RPMI8226 (cell line): ENCODE measurements at regions not wholly inside any gene's neighbourhood (a gene's known extent, or its start where the extent isn't known, plus 50 kb on each side); places are given as distances from the start of the nearest gene placed in this dataset.

Experiments
- DNase-seq: peaks from one replicate; pipeline ENCODE4 v3.0.0-alpha.2; 2015

GRCh38 chr3:22236490-22237270, 485.7 kb upstream of the ZNF385D start:
- DNase-seq: peak; percentile 31

DNA sequence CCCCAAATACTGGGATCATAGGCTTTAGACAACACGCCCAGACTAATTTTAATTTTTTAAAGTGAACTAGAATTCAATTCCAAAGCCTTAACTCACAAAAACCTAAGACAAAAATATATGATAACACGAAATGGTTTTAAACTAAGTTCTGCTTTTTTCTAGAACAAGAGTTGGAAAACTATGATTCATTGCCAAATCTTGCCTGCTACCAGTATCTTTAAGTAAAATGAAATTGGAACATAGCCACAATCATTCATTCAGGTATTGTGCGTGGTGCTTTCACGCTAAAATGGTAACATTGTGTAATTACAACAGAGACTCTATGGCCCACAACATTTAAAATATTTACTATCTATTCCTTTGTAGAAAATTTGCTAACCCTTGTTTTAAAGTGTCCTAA, 488.0 kb upstream of the ZNF385D start:
- DNase-seq: no peak

DNA sequence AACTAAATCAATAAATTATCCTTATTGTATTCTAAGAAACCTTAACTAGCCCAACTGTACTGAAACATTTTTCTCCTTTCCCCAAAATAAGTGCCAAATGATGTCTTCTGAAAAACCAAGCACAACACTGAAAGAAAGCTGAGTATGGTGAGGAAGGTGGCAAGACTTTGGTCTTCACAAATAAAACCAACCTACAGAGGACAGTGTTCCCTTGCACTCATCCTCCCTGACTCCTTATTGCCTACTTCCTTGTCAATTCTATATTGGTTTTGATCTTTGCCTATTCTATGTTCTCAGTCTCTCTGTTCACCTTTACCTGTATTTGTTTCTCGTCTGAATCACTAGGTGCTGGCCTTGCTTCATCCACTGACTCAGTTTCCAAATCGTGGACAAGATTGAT, 490.1 kb upstream of the ZNF385D start:
- no peak for DNase-seq

- no peak for DNase-seq
These were observed 493.9 kb upstream of the ZNF385D start for GRCh38 chr3:22244761-22245521.

DNA sequence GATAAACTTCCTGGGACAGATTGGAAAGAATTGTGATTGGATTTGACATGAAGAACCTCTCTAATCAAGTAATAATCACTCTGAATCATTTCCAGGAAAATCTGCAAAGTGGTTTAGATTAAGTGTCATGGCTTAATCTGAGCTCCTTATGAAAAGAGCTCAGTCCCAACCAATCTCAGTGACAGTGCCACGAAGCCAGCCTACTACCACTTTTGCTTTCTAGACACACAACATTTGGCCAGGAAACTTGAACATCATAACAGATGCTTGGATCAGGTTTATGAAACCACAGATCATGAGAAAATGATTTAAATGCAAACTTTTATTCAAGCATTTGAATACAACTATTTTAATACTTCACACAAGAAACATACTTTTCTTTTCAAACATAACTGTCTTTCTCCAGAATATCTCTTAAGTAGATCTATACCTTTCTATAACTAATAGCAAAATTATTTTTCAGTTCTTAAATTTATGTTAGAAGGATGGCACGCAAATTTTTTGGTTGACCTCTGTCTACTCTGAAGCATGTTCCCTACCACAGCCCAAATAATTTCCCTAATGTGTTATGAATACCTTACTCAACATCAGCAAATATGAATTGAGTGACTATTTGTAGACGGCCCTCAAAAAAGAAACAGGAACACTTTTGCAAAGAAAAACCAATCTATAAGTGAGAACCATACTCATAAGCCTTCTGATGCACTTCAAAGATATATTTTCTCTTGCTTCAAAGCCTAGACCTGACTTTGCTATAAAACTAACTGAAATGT, 495.0 kb upstream of the ZNF385D start:
- DNase-seq: no peak

GRCh38 chr3:22249658-22250057, 498.6 kb upstream of the ZNF385D start:
- no peak for DNase-seq

DNA sequence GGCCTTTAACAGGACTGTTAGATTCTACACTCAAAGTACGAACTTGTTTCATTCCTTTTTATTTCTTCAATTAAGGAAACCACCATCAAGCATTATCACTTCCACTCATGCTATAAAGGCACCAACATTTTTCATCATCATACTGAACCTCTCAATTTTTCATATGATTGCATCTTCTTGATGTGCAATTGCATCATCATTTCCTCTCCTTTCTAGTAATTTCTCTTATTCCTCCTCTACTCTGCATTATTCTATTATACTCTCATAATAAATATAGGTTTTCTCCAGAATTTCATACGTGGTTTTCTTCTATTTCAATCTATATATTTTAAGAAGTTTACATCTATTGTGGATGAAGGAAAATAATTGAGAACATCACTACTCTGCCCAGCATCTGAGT, 506.2 kb upstream of the ZNF385D start:
- DNase-seq: no peak

DNA sequence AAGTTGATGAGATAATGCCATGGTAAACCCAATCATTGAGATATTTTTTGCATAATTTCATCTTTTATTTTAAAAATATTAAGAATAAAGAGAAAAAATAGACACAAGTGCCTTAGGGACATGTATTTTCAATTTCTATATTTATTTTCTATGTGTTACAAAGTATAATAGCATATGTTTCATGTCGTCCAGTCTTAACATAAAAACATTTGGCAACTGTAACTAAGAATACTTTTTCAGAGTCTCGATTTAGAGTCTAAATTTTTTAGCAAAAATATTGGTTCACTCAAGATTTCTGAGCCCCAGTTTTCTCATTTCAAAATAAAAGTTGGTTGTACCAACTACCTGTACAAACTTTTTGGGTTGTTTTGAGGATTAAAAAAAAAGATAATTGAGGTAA, 511.4 kb upstream of the ZNF385D start:
- DNase-seq: no peak

GRCh38 chr3:22263042-22263441, 512.0 kb upstream of the ZNF385D start:
- DNase-seq: no peak

DNA sequence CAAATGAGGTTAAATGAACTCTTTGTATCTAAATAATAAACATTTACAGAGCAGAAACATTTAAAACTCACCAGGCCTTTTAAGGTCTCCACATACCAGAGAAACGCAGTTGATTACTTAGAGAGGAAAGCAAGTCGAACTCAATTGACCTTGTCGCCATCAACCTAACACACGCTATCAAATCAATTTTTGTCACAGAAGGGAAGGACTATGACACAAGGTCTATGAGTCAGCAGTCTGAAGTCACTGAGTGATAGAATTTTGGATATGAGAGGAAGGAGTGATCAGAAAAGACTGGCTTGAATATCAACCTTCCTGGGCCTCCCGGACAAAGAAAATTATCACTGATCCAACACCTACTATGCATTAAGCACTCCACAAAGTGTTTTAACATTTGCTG, 514.4 kb upstream of the ZNF385D start:
- no peak for DNase-seq

GRCh38 chr3:22269831-22270230, 518.8 kb upstream of the ZNF385D start:
- DNase-seq: no peak

DNA sequence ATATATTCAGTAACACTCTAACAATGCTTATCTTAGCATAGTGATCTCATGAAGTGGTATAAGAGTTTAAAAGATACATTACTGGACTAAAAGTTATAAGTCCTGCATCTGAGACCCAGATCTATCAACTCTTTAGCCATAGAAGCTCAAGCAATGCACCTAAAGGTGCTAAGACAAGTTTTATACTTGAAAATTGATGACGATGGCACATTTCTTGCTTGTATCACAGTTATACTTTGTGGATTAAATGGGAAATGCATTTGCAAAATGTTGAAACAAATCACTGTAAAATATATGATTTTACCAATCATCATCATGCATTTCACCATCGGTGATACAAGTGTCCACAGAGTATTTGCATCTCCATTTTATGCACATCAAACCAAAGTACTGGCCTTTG, 525.3 kb upstream of the ZNF385D start:
- DNase-seq: no peak

- DNase-seq: no peak
These were observed 533.5 kb upstream of the ZNF385D start for GRCh38 chr3:22284559-22284958.

GRCh38 chr3:22288756-22289155, 537.7 kb upstream of the ZNF385D start:
- no peak for DNase-seq

- DNase-seq: no peak
These were observed 541.7 kb upstream of the ZNF385D start for GRCh38 chr3:22292681-22293080.

DNA sequence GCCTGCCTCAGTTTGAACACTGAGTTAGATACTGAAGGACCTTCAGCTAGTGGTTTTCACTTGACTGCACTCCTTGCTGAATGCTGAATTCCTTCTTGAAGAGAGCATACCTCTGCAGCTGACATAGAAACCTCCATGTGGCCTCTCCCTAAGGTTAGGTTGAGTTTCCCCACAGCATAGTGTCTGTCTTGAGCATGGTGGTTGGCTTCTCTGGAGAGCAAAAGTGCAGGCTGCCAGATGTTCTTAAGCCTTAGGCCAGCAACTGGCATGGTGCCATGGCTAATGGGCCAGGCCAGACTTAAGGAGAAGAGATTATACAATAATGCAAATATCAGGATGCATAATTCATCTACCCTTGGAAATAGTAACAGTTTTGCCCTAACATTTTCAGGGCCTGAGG, 545.6 kb upstream of the ZNF385D start:
- peak; percentile 46 for DNase-seq

- no peak for DNase-seq
These were observed 546.4 kb upstream of the ZNF385D start for GRCh38 chr3:22297436-22297835.

- no peak for DNase-seq
These were observed 555.4 kb upstream of the ZNF385D start for GRCh38 chr3:22306454-22306853.

DNA sequence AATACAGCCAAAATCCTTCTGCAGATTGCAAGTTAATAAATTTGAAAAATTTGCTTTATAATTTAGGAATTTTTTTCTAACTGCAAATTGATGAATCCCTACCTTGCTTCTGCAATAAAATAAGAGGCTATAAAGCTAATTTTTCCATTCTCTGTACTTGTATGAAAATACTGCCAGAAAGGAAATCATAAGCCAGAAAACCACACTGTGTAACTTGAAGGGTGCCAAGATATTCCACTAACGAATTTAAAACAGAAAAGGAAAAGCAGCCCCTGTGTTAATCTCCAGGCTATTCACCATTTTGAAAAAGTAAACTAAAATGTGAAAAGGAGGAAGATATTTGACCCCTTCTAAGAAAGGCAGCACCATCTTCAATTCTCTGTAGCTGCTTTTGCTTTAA, 557.9 kb upstream of the ZNF385D start:
- DNase-seq: no peak

DNA sequence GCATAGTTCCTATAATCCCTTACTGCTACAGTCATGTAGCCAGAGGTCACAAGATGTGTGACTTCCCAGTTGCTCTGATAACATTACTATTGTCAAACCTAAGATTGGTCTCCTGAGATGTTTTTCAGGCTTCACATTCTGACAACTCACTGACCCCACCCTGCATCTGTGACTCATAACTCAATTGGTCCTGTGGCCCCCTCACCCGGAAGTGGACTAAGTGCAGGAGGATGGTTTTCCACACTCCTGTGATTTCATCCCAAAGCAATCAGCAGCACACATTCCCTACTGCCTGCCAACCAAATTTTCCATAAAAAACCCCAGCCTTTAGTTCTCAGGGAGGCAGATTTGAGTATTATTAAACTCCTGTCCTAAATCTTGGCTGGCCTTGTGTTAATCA, 564.9 kb upstream of the ZNF385D start:
- no peak for DNase-seq

GRCh38 chr3:22318325-22318724, 567.3 kb upstream of the ZNF385D start:
- DNase-seq: no peak

- no peak for DNase-seq
These were observed 568.4 kb upstream of the ZNF385D start for GRCh38 chr3:22319446-22319845.

DNA sequence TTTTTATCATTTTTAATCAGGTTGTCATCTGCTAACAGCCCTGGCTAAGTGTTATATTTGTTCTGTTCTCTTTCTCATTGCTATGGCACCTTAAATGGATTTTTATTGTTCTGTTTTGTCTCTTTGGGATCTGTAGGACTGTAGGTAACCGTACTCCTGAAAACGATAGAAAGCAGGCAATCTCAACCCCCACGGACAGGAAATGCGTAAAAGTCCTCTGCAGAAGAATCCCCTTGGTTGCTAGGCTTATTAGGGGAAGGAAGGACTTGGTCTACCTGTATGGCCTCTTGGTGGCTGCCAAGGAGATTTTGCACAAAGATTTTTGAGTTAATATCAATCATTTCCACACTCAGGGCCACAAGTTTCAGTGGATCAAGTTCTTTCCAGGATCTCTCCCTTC, 571.9 kb upstream of the ZNF385D start:
- DNase-seq: no peak

DNA sequence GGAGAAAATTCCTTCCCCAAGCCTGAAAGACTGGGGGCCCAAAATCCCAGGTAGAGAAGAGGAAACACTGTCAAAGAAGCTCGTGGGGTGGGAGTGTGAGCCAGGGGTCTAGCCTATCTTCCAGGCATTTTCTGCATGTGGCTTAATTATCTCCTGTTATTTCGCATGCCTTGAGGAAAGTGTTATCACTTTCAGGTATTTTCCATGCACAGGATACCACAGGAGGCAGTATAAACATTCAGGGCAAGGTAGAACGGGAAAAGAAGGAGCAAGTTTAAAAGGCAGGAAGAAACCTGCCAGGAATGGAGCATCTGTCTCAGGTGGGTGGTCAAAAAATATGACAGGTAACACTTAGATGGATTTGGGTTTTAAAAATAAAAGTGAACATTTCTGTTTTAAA, 575.3 kb upstream of the ZNF385D start:
- no peak for DNase-seq
